Endothelial cell of umbilical vein (primary cell): ENCODE measurements at regions not wholly inside any gene's neighbourhood (a gene's known extent, or its start where the extent isn't known, plus 50 kb on each side); places are given as distances from the start of the nearest gene placed in this dataset.

Experiments
- BruUV-seq: library from RNA; stranded (reverse); fragments of 400-500 nt; replicated peaks from 2 replicates; lab custom pipeline; 2021; lab: Mats Ljungman, UMichigan
- CTCF ChIA-PET: fragments of 300-600, 350-600 bp; sonication (Branson Sonifier 250); formaldehyde crosslinking; loops from one replicate; lab custom pipeline; 2021; ENCODE audit warnings: antibody characterized with exemption, inconsistent platforms; lab: Charles Lee
- POLR2A ChIA-PET: fragments of 300-600, 350-600 bp; sonication (Branson Sonifier 250); formaldehyde crosslinking; loops from one replicate; lab custom pipeline; 2021; ENCODE audit warnings: antibody characterized with exemption, inconsistent platforms; lab: Charles Lee
- DNase-seq: peaks from one replicate; pipeline ENCODE4 v3.0.0-alpha.2; 2011; ENCODE audit warnings: low read depth, low spot score
- FAIRE-seq: peaks from 2 replicates; lab custom pipeline; 2011; peaks lifted over from hg19 to GRCh38; lab: Jason Lieb, UNC
- H2AFZ ChIP-seq: 2 replicates; pipeline ENCODE4 v1.6.0; 2012; ENCODE audit warnings: low read depth, low read length, control low read depth, inconsistent platforms
- H3K27ac ChIP-seq: 2 replicates; pipeline ENCODE4 v1.5.1; 2011; ENCODE audit warnings: low read depth, mild to moderate bottlenecking, control low read depth, low read length, moderate library complexity; ENCODE audit not compliant: insufficient read depth
- H3K27me3 ChIP-seq, 2 experiments: 2 replicates each; pipeline versions ENCODE4 v1.6.0 to v1.6.1; 2011; ENCODE audit warnings: low read length in 2 of 2, mixed read lengths in 1 of 2; ENCODE audit not compliant: control insufficient read depth in 2 of 2, insufficient read depth in 2 of 2
- H3K36me3 ChIP-seq, 2 experiments: 2 replicates in 1 of 2; 3 replicates in 1 of 2; pipeline ENCODE4 v1.5.1; 2011; ENCODE audit warnings: low read length in 2 of 2, mild to moderate bottlenecking in 1 of 2, moderate library complexity in 1 of 2; ENCODE audit not compliant: control insufficient read depth in 2 of 2, insufficient read depth in 2 of 2; ENCODE audit errors: extremely low read depth in 1 of 2
- H3K4me1 ChIP-seq: 3 replicates; pipeline ENCODE4 v1.5.1; 2011; ENCODE audit warnings: mild to moderate bottlenecking, low read length; ENCODE audit not compliant: control insufficient read depth, insufficient read depth; ENCODE audit errors: extremely low read depth
- H3K4me2 ChIP-seq: 2 replicates; pipeline ENCODE4 v1.6.1; 2011; ENCODE audit warnings: low read length, control low read depth, mixed read lengths; ENCODE audit not compliant: insufficient read depth
- H3K4me3 ChIP-seq, 3 experiments: fragments of 200-600 bp in 1 of 3; sonication (generic), shearing (Covaris generic) in 1 of 3; replicated peaks in 1 of 3; 2 replicates each; pipeline ENCODE4 v1.5.1; 2011 to 2016; ENCODE audit warnings: control low read depth in 3 of 3, low read length in 3 of 3, mild to moderate bottlenecking in 2 of 3, inconsistent platforms in 1 of 3, low read depth in 1 of 3, moderate library complexity in 1 of 3; ENCODE audit not compliant: insufficient read depth in 1 of 3
- H3K79me2 ChIP-seq: 2 replicates; pipeline ENCODE4 v1.6.0; 2012; ENCODE audit warnings: low read length, inconsistent platforms; ENCODE audit not compliant: control insufficient read depth, insufficient read depth
- H3K9ac ChIP-seq: replicated peaks from 2 replicates; pipeline ENCODE3; 2011; ENCODE audit warnings: low read length, control low read depth; ENCODE audit not compliant: insufficient read depth; ENCODE audit errors: extremely low read depth
- H3K9me1 ChIP-seq: replicated peaks from 3 replicates; pipeline ENCODE4 v1.6.0; 2011; ENCODE audit warnings: mild to moderate bottlenecking, low read length; ENCODE audit not compliant: control insufficient read depth, insufficient read depth; ENCODE audit errors: extremely low read depth
- H3K9me3 ChIP-seq: replicated peaks from 2 replicates; pipeline ENCODE4 v1.5.1; 2012; ENCODE audit warnings: low read length, inconsistent platforms; ENCODE audit not compliant: control insufficient read depth, insufficient read depth
- H4K20me1 ChIP-seq: replicated peaks from 2 replicates; pipeline ENCODE3; 2011; ENCODE audit warnings: mild to moderate bottlenecking, low read length; ENCODE audit not compliant: control insufficient read depth, insufficient read depth; ENCODE audit errors: extremely low read depth
- CTCF ChIP-seq, 2 donors: IDR thresholded peaks; 1 replicate in 1 of 2; 2 replicates in 1 of 2; pipeline ENCODE4 v1.5.1; 2011; ENCODE audit warnings: low read length in 2 of 2, mild to moderate bottlenecking in 2 of 2, moderate library complexity in 2 of 2, control low read depth in 1 of 2, inconsistent platforms in 1 of 2, low read depth in 1 of 2; ENCODE audit not compliant: insufficient read depth in 1 of 2; ENCODE audit errors: extremely low read depth in 1 of 2
- EZH2 ChIP-seq: IDR thresholded peaks from 2 replicates; pipeline ENCODE4 v1.6.1; 2012; ENCODE audit warnings: borderline replicate concordance, low read depth, mild to moderate bottlenecking, moderate library complexity, low read length, inconsistent platforms; ENCODE audit not compliant: severe bottlenecking
- JUN ChIP-seq: IDR thresholded peaks from 2 replicates; pipeline ENCODE4 v1.6.1; 2011; ENCODE audit warnings: borderline replicate concordance, low read depth; ENCODE audit not compliant: insufficient read length, insufficient read depth
- MAX ChIP-seq: IDR thresholded peaks from 2 replicates; pipeline ENCODE4 v1.6.1; 2011; ENCODE audit not compliant: insufficient read depth, insufficient read length
- MYC ChIP-seq: IDR thresholded peaks from one replicate; pipeline ENCODE4 v1.6.1; 2011; ENCODE audit warnings: mild to moderate bottlenecking, low read depth, low read length
- POLR2A ChIP-seq: IDR thresholded peaks from 2 replicates; pipeline ENCODE4 v1.6.1; 2012; ENCODE audit warnings: low read depth, mild to moderate bottlenecking, control low read depth, low read length
- POLR2AphosphoS5 ChIP-seq: IDR thresholded peaks from 2 replicates; pipeline ENCODE4 v1.6.1; 2012; ENCODE audit warnings: low read depth, mild to moderate bottlenecking, control low read depth, low read length, moderate library complexity; ENCODE audit not compliant: insufficient read depth
- dilution Hi-C: fragments of 300-500 bp; cut with MboI; formaldehyde crosslinking; loops from one replicate; pipeline ENCODE4 v1.15.0; 2019; ENCODE audit warnings: low sequenced_read_pairs; ENCODE audit not compliant: extremely low pct_ligation_motif_present
- intact Hi-C: fragments of 100-400 bp; cut with micrococcal nuclease; formaldehyde crosslinking; loops from one replicate; pipeline ENCODE4 v1.10.0; 2022

- H3K79me2 ChIP-seq = no peaks in the 10 kb centered on the region
- no peaks in the 10 kb centered on the region for H4K20me1 ChIP-seq
- no peaks in the 10 kb centered on the region for H3K36me3 ChIP-seq
- H3K4me2 ChIP-seq = no peak overlapping the region
- no peak overlapping the region for H2AFZ ChIP-seq
- H3K9me1 ChIP-seq = no peaks in the 10 kb centered on the region
- no peaks in the 10 kb centered on the region for H3K27me3 ChIP-seq
- FAIRE-seq (no peak), DNase-seq (no peak)
- intact Hi-C loops (no loop called here), dilution Hi-C loops (no loop called here)
- no peak overlapping the region for H3K27ac ChIP-seq
- no peak for TF ChIP-seq CTCF (IDR thresholded peaks at IDR 0.05; ENCODE audit: extremely low read depth in 1 of 2, insufficient read depth in 1 of 2, low read depth in 1 of 2, low read length in 2 of 2)
- no peak for TF ChIP-seq POLR2A
- no peak for TF ChIP-seq JUN
- TF ChIP-seq EZH2 = no peak
- no peak for TF ChIP-seq MYC
- no peak for TF ChIP-seq POLR2AphosphoS5
- TF ChIP-seq MAX = no peak
- no TSS peak for BruUV-seq
- ChIA-PET POLR2A (no interaction called here), CTCF (interaction anchor here (0.8 kb wide), 1 partner anchor 78 kb away, joined by 3 read pairs; no protein-coding TSS in a partner anchor)
- H3K9ac ChIP-seq = no peak overlapping the region
- H3K9me3 ChIP-seq = no peaks in the 10 kb centered on the region
- no peaks in the 10 kb centered on the region for H3K4me1 ChIP-seq
- no peak overlapping the region for H3K4me3 ChIP-seq
Observed at GRCh38 chr3:144544871-144545270, 573.2 kb downstream of the DIPK2A start.
